H9 (cell line): ENCODE measurements at regions not wholly inside any gene's neighbourhood (a gene's known extent, or its start where the extent isn't known, plus 50 kb on each side); places are given as distances from the start of the nearest gene placed in this dataset.

Experiments used
- DNase-seq: peaks from one replicate; pipeline ENCODE4 v3.0.0-alpha.2; 2017
- H2AFZ ChIP-seq: one replicate; pipeline ENCODE4 v1.6.1; 2013; ENCODE audit warnings: mild to moderate bottlenecking, low read length, control low read depth, moderate library complexity
- H2AK5ac ChIP-seq: 2 replicates; pipeline ENCODE4 v1.6.1; 2013; ENCODE audit warnings: low read length, control low read depth, mixed read lengths; ENCODE audit not compliant: insufficient read length
- H2BK120ac ChIP-seq: one replicate; pipeline ENCODE4 v1.6.1; 2013; ENCODE audit warnings: low read depth, mild to moderate bottlenecking, low read length, control low read depth, inconsistent platforms; ENCODE audit not compliant: poor library complexity, severe bottlenecking
- H2BK12ac ChIP-seq: 2 replicates; pipeline ENCODE4 v1.6.1; 2013; ENCODE audit warnings: low read length, control low read depth, mixed read lengths, low read depth; ENCODE audit not compliant: insufficient read length
- H2BK15ac ChIP-seq: 2 replicates; pipeline ENCODE4 v1.6.1; 2013; ENCODE audit warnings: low read depth, low read length, control low read depth
- H2BK20ac ChIP-seq: one replicate; pipeline ENCODE4 v1.6.1; 2013; ENCODE audit warnings: low read depth, mild to moderate bottlenecking, low read length, control low read depth, inconsistent platforms; ENCODE audit not compliant: poor library complexity, severe bottlenecking
- H2BK5ac ChIP-seq: 2 replicates; pipeline ENCODE4 v1.6.1; 2013; ENCODE audit warnings: low read length, control low read depth, mixed read lengths; ENCODE audit not compliant: insufficient read length
- H3K14ac ChIP-seq: 2 replicates; pipeline ENCODE4 v1.6.1; 2013; ENCODE audit warnings: low read length, control low read depth; ENCODE audit not compliant: insufficient read depth
- H3K18ac ChIP-seq: 2 replicates; pipeline ENCODE4 v1.6.1; 2013; ENCODE audit warnings: low read depth, mild to moderate bottlenecking, mixed read lengths, low read length, control low read depth; ENCODE audit not compliant: insufficient read length
- H3K23ac ChIP-seq: 2 replicates; pipeline ENCODE4 v1.6.1; 2013; ENCODE audit warnings: low read length, control low read depth, mixed read lengths, low read depth; ENCODE audit not compliant: insufficient read length
- H3K23me2 ChIP-seq: 2 replicates; pipeline ENCODE4 v1.6.1; 2013; ENCODE audit warnings: low read depth, mild to moderate bottlenecking, mixed read lengths, low read length, control low read depth; ENCODE audit not compliant: insufficient read length, poor library complexity, severe bottlenecking
- H3K27ac ChIP-seq: 2 replicates; pipeline ENCODE4 v1.5.1; 2013; ENCODE audit warnings: low read length, control low read depth, mixed read lengths, low read depth; ENCODE audit not compliant: insufficient read length
- H3K27me3 ChIP-seq: 2 replicates; pipeline ENCODE4 v1.6.1; 2013; ENCODE audit warnings: low read length, control low read depth, inconsistent platforms; ENCODE audit not compliant: insufficient read depth
- H3K4ac ChIP-seq: 2 replicates; pipeline ENCODE4 v1.6.1; 2013; ENCODE audit warnings: low read depth, mild to moderate bottlenecking, control low read depth, inconsistent platforms, low read length, moderate library complexity
- H3K4me1 ChIP-seq: 2 replicates; pipeline ENCODE4 v1.6.1; 2013; ENCODE audit warnings: low read length, control low read depth, inconsistent platforms; ENCODE audit not compliant: insufficient read depth
- H3K4me2 ChIP-seq: 2 replicates; pipeline ENCODE4 v1.6.1; 2013; ENCODE audit warnings: low read length, control low read depth, mixed read lengths; ENCODE audit not compliant: insufficient read length, insufficient read depth
- H3K56ac ChIP-seq: 2 replicates; pipeline ENCODE4 v1.6.1; 2013; ENCODE audit warnings: low read depth, mild to moderate bottlenecking, mixed read lengths, low read length, control low read depth; ENCODE audit not compliant: insufficient read length
- H3K79me1 ChIP-seq: 2 replicates; pipeline ENCODE4 v1.6.1; 2013; ENCODE audit warnings: low read depth, mild to moderate bottlenecking, moderate library complexity, low read length, control low read depth, inconsistent platforms; ENCODE audit not compliant: insufficient read depth, poor library complexity, severe bottlenecking
- H3K79me2 ChIP-seq: 2 replicates; pipeline ENCODE4 v1.6.1; 2013; ENCODE audit warnings: low read length, control low read depth, inconsistent platforms; ENCODE audit not compliant: insufficient read depth
- H3K9ac ChIP-seq: 2 replicates; pipeline ENCODE4 v1.6.1; 2013; ENCODE audit warnings: low read length, control low read depth, mixed read lengths; ENCODE audit not compliant: insufficient read length; ENCODE audit errors: extremely low read depth
- H3K9me3 ChIP-seq: one replicate; pipeline ENCODE4 v1.6.1; 2013; ENCODE audit warnings: low read depth, low read length, inconsistent platforms; ENCODE audit not compliant: control insufficient read depth
- H3T11ph ChIP-seq: one replicate; pipeline ENCODE4 v1.6.1; 2013; ENCODE audit warnings: mild to moderate bottlenecking, low read length, control low read depth, inconsistent platforms
- H4K20me1 ChIP-seq: one replicate; pipeline ENCODE4 v1.6.1; 2013; ENCODE audit not compliant: control insufficient read depth, insufficient read length, insufficient read depth
- H4K5ac ChIP-seq: 2 replicates; pipeline ENCODE4 v1.6.1; 2013; ENCODE audit warnings: low read depth, mild to moderate bottlenecking, mixed read lengths, low read length, control low read depth; ENCODE audit not compliant: insufficient read length
- H4K8ac ChIP-seq: replicated peaks from 2 replicates; pipeline ENCODE4 v1.6.1; 2013; ENCODE audit warnings: low read length, control low read depth, mixed read lengths, low read depth; ENCODE audit not compliant: insufficient read length
- H4K91ac ChIP-seq: 2 replicates; pipeline ENCODE4 v1.6.1; 2013; ENCODE audit warnings: low read depth, mild to moderate bottlenecking, moderate library complexity, mixed read lengths, low read length, control low read depth; ENCODE audit not compliant: insufficient read length
- H3K27ac Mint-ChIP-seq, 3 experiments: 2 replicates in 2 of 3; 3 replicates in 1 of 3; pipeline ENCODE4 v1.8.0; 2020 to 2021; ENCODE audit warnings: mixed read lengths in 3 of 3, mild to moderate bottlenecking in 1 of 3, moderate library complexity in 1 of 3
- H3K27me3 Mint-ChIP-seq: 2 replicates; pipeline ENCODE4 v1.8.0; 2021; ENCODE audit warnings: low read depth, mild to moderate bottlenecking, moderate library complexity, mixed read lengths
- H3K36me3 Mint-ChIP-seq, 3 experiments: 2 replicates in 2 of 3; 3 replicates in 1 of 3; pipeline ENCODE4 v1.8.0; 2020 to 2021; ENCODE audit warnings: low read depth in 3 of 3, mixed read lengths in 3 of 3; ENCODE audit not compliant: insufficient read depth in 1 of 3
- H3K4me1 Mint-ChIP-seq, 2 experiments: 2 replicates each; pipeline ENCODE4 v1.8.0; 2020; ENCODE audit warnings: mixed read lengths in 2 of 2
- H3K4me3 Mint-ChIP-seq, 2 experiments: 2 replicates in 1 of 2; 3 replicates in 1 of 2; pipeline ENCODE4 v1.8.0; 2020 to 2021; ENCODE audit warnings: mild to moderate bottlenecking in 2 of 2, mixed read lengths in 2 of 2, moderate library complexity in 1 of 2
- H3K9me3 Mint-ChIP-seq, 2 experiments: 2 replicates in 1 of 2; 3 replicates in 1 of 2; pipeline ENCODE4 v1.8.0; 2020; ENCODE audit warnings: mild to moderate bottlenecking in 2 of 2, mixed read lengths in 2 of 2, moderate library complexity in 1 of 2
- CTCF ChIP-seq: fragments of 200-600 bp; sonication (generic); conservative IDR thresholded peaks from 3 replicates; pipeline ENCODE4 v1.8.0; 2021; ENCODE audit warnings: antibody characterized with exemption, mild to moderate bottlenecking
- WGBS: extraction: QIAGEN DNeasy Blood & Tissue Kit; methylation state at CpG from one replicate; pipeline ENCODE4 v1.1.7; 2013; ENCODE audit warnings: missing lambda C conversion rate, low lambda C conversion rate, mixed read lengths; ENCODE audit not compliant: insufficient read length; ENCODE audit errors: extremely low coverage; 5-methylcytosine and 5-hydroxymethylcytosine counted together

DNA sequence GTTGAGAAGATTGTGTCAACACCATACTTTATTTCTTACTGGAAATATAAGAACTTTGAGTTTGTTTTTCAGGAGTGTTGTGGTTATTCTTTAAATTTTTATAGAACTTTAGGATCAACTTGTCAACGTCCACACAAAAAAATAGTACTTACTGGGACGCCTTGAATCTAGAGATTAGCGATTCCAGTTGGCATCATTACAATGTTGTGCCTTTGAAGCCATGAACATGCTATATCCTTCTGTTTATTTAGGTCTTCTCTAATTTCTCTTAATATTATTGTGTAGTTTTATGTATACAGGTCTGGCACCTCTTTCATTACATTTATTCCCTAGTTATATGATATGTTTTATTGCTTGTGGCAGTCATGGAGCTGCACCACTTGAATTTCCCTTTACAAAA is 320.8 kb upstream of the CCDC196 start:
- Histone ChIP-seq H3K79me1 (no peaks in the 10 kb centered on the region), H2BK12ac (no peak overlapping the region), H2BK20ac (no peak overlapping the region), H3K23ac (no peak overlapping the region), H3K79me2 (no peaks in the 10 kb centered on the region), H3K18ac (no peak overlapping the region), H2BK5ac (no peak overlapping the region), H3K4me2 (no peak overlapping the region), H3K27ac (no peak overlapping the region), H2BK120ac (no peak overlapping the region), H4K5ac (no peak overlapping the region), H3K4ac (no peak overlapping the region), H2BK15ac (no peak overlapping the region), H3K9ac (no peak overlapping the region), H2AFZ (no peak overlapping the region), H3K14ac (no peak overlapping the region), H4K8ac (no peak overlapping the region), H4K91ac (no peak overlapping the region), H4K20me1 (no peaks in the 10 kb centered on the region), H3K9me3 (no peaks in the 10 kb centered on the region), H3K23me2 (no peaks in the 10 kb centered on the region), H3T11ph (no peak overlapping the region), H3K4me1 (no peaks in the 10 kb centered on the region), H2AK5ac (no peak overlapping the region), H3K56ac (no peak overlapping the region), H3K27me3 (no peaks in the 10 kb centered on the region)
- peaks cover 2 to 3% of the 10 kb centered on the region in 2 experiments; a peak in 1 of 5 replicates for H3K9me3 Mint-ChIP-seq
- TF ChIP-seq CTCF: no peak
- H3K4me3 Mint-ChIP-seq: no peak overlapping the region
- no peak overlapping the region for H3K27ac Mint-ChIP-seq
- no peaks in the 10 kb centered on the region for H3K36me3 Mint-ChIP-seq
- H3K4me1 Mint-ChIP-seq: no peaks in the 10 kb centered on the region
- WGBS: no CpG with 5 or more reads among the region's 3 CpGs
- no peaks in the 10 kb centered on the region; the same call in none of the 2 replicates for H3K27me3 Mint-ChIP-seq
- no peak for DNase-seq
